ENCODE measurements at regions not wholly inside any gene's neighbourhood (a gene's known extent, or its start where the extent isn't known, plus 50 kb on each side); places are given as distances from the start of the nearest gene placed in this dataset.

DNA sequence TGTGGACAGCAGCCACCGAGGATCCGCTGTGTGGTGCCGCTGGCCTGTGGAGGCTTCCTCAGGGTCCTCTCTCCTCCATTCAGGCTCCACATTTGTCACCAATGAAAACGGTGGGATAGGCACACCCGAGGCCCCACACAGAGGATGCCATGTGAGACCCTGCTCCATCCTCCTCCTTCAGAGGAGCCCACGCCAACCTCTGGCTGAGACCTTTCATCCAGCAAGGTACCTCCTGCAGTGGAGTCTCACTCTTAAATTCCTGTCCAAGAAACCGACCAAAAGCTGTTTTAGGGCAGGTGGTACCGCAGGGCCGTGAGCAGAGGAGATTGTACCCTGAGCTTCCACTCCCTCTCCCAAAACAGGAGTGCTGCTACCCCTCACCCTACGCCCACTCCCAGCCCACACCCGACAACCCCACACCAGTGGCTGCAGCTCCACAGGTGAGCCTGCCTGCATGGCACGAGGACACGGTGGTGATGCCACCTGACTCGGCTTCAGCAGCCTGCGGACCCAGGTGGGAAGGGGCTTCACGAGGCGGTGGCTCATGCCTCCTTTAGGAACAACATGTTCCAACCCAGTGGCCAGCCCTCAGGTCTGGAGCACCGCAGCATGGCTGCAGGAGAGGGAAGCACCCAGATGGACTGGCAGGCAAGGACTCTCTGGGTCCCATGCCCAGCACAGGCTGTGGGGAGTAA lies 237.6 kb upstream of the AFDN start:
- TF ChIP-seq, protein P1, sequence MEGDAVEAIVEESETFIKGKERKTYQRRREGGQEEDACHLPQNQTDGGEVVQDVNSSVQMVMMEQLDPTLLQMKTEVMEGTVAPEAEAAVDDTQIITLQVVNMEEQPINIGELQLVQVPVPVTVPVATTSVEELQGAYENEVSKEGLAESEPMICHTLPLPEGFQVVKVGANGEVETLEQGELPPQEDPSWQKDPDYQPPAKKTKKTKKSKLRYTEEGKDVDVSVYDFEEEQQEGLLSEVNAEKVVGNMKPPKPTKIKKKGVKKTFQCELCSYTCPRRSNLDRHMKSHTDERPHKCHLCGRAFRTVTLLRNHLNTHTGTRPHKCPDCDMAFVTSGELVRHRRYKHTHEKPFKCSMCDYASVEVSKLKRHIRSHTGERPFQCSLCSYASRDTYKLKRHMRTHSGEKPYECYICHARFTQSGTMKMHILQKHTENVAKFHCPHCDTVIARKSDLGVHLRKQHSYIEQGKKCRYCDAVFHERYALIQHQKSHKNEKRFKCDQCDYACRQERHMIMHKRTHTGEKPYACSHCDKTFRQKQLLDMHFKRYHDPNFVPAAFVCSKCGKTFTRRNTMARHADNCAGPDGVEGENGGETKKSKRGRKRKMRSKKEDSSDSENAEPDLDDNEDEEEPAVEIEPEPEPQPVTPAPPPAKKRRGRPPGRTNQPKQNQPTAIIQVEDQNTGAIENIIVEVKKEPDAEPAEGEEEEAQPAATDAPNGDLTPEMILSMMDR (conservative IDR thresholded peaks at IDR 0.05; ENCODE audit: low read depth, low read length): no peak
- TF ChIP-seq EZH2 (IDR thresholded peaks at IDR 0.05; ENCODE audit: borderline replicate concordance, low read depth, low read length, poor library complexity, severe bottlenecking): no peak

Measured in A673 (cell line).